NCI-H128 (cell line): ENCODE measurements at regions not wholly inside any gene's neighbourhood (a gene's known extent, or its start where the extent isn't known, plus 50 kb on each side); places are given as distances from the start of the nearest gene placed in this dataset.
"Not testable (repeated sequence)": the region's sequence is repeated elsewhere in the genome, so short reads cannot be mapped to it uniquely, and the experiment has no call there.

ENCODE experiments used
- DNase-seq: peaks from one replicate; lab custom pipeline; 2025; ENCODE audit not compliant: unreplicated experiment; lab: John Stamatoyannopoulos, UW

GRCh38 chr7:119968411-119968810 lies 304.6 kb upstream of the KCND2 start:
- DNase-seq = not testable (repeated sequence)

- DNase-seq = no peak
Observed at GRCh38 chr7:119969054-119969453, 303.9 kb upstream of the KCND2 start.

- no peak for DNase-seq
Observed at GRCh38 chr7:119969763-119970162, 303.2 kb upstream of the KCND2 start.

GRCh38 chr7:119974972-119975371 lies 298.0 kb upstream of the KCND2 start:
- no peak for DNase-seq

- no peak for DNase-seq
Observed at GRCh38 chr7:119982884-119983283, 290.1 kb upstream of the KCND2 start.

- DNase-seq = no peak
Observed at GRCh38 chr7:119983468-119983867, 289.5 kb upstream of the KCND2 start.

GRCh38 chr7:119984247-119984646 lies 288.7 kb upstream of the KCND2 start:
- no peak for DNase-seq

GRCh38 chr7:119988401-119988800 lies 284.6 kb upstream of the KCND2 start:
- DNase-seq = no peak

GRCh38 chr7:119994928-119995327 lies 278.0 kb upstream of the KCND2 start:
- no peak for DNase-seq

- no peak for DNase-seq
Observed at GRCh38 chr7:119996634-119997033, 276.3 kb upstream of the KCND2 start.

GRCh38 chr7:119999738-120000475 lies 273.1 kb upstream of the KCND2 start:
- DNase-seq = no peak

- no peak for DNase-seq
Observed at GRCh38 chr7:120005720-120006119, 267.3 kb upstream of the KCND2 start.

GRCh38 chr7:120014301-120014700 lies 258.7 kb upstream of the KCND2 start:
- DNase-seq = not testable (repeated sequence)

- no peak for DNase-seq
Observed at GRCh38 chr7:120014925-120015465, 258.0 kb upstream of the KCND2 start.

GRCh38 chr7:120021085-120021484 lies 251.9 kb upstream of the KCND2 start:
- no peak for DNase-seq

GRCh38 chr7:120023494-120024167 lies 249.3 kb upstream of the KCND2 start:
- DNase-seq = no peak

GRCh38 chr7:120028636-120029035 lies 244.3 kb upstream of the KCND2 start:
- no peak for DNase-seq

GRCh38 chr7:120030876-120031275 lies 242.1 kb upstream of the KCND2 start:
- DNase-seq = no peak

- DNase-seq = no peak
Observed at GRCh38 chr7:120033114-120033513, 239.9 kb upstream of the KCND2 start.

- no peak for DNase-seq
Observed at GRCh38 chr7:120039138-120039537, 233.8 kb upstream of the KCND2 start.

GRCh38 chr7:120041798-120042197 lies 231.2 kb upstream of the KCND2 start:
- DNase-seq = no peak

- DNase-seq = no peak
Observed at GRCh38 chr7:120043250-120043649, 229.7 kb upstream of the KCND2 start.
